Spleen (tissue), 11 donors: ENCODE measurements at regions not wholly inside any gene's neighbourhood (a gene's known extent, or its start where the extent isn't known, plus 50 kb on each side); places are given as distances from the start of the nearest gene placed in this dataset.

Source experiments
- DNase-seq: peaks from one replicate; pipeline ENCODE4 v3.0.0-alpha.2; 2020
- H3K27ac ChIP-seq, 8 donors: fragments of 200-600 bp; sonication (generic) in 7 of 8; 1 replicate in 4 of 8; 2 replicates in 4 of 8; pipeline versions ENCODE4 v1.5.0 to v1.8.0; 2016 to 2021; ENCODE audit warnings: inconsistent platforms in 4 of 8, mild to moderate bottlenecking in 4 of 8, moderate library complexity in 1 of 8
- H3K27me3 ChIP-seq, 7 donors: fragments of 200-600 bp; sonication (generic) in 6 of 7; replicated peaks in 1 of 7; 1 replicate in 4 of 7; 2 replicates in 3 of 7; pipeline versions ENCODE4 v1.5.0 to v1.8.0; 2016 to 2021; ENCODE audit warnings: inconsistent platforms in 3 of 7, mild to moderate bottlenecking in 1 of 7
- H3K36me3 ChIP-seq, 6 donors: fragments of 200-600 bp; sonication (generic) in 5 of 6; 1 replicate in 4 of 6; 2 replicates in 2 of 6; pipeline versions ENCODE4 v1.5.0 to v1.8.0; 2016 to 2021; ENCODE audit warnings: inconsistent platforms in 2 of 6
- H3K4me1 ChIP-seq, 6 donors: fragments of 200-600 bp; sonication (generic) in 5 of 6; 1 replicate in 3 of 6; 2 replicates in 3 of 6; pipeline versions ENCODE4 v1.5.0 to v1.8.0; 2016 to 2021; ENCODE audit warnings: inconsistent platforms in 3 of 6
- H3K4me3 ChIP-seq, 8 donors: fragments of 200-600 bp; sonication (generic) in 7 of 8; 1 replicate in 4 of 8; 2 replicates in 4 of 8; pipeline versions ENCODE4 v1.5.0 to v1.8.0; 2016 to 2021; ENCODE audit warnings: inconsistent platforms in 4 of 8, mild to moderate bottlenecking in 4 of 8, moderate library complexity in 2 of 8
- H3K9me3 ChIP-seq, 8 donors: fragments of 200-600 bp; sonication (generic) in 7 of 8; 1 replicate in 4 of 8; 2 replicates in 4 of 8; pipeline versions ENCODE4 v1.5.0 to v1.8.0; 2016 to 2021; ENCODE audit warnings: inconsistent platforms in 4 of 8
- CTCF ChIP-seq, 11 experiments: fragments of 200-600 bp in 7 of 11; fragments of 450-650 bp in 4 of 11; sonication (generic) in 4 of 11; IDR thresholded peaks in 8 of 11; conservative IDR thresholded peaks in 3 of 11; 1 replicate in 7 of 11; 2 replicates in 4 of 11; pipeline versions ENCODE4 v1.4.0 to v1.8.0; 2016 to 2021; ENCODE audit warnings: antibody characterized with exemption in 11 of 11, inconsistent platforms in 4 of 11, mild to moderate bottlenecking in 1 of 11
- POLR2A ChIP-seq, 3 donors: fragments of 450-650 bp; IDR thresholded peaks; one replicate each; pipeline ENCODE4 v1.5.1; 2017; ENCODE audit warnings: antibody characterized with exemption in 3 of 3, mild to moderate bottlenecking in 1 of 3
- POLR2AphosphoS5 ChIP-seq, 3 donors: sonication (generic); formaldehyde crosslinking; IDR thresholded peaks; one replicate each; pipeline ENCODE4 v1.5.1; 2017; ENCODE audit warnings: antibody characterized with exemption in 3 of 3
- WGBS, 5 donors: extraction: QIAGEN DNeasy Blood & Tissue Kit in 3 of 5; methylation state at CpG; one replicate each; pipeline versions ENCODE4 v1.1.5 to v1.1.7; 2013 to 2018; 5-methylcytosine and 5-hydroxymethylcytosine counted together
- intact Hi-C: fragments of 100-400 bp; cut with DNase I; formaldehyde crosslinking; loops from one replicate; pipeline ENCODE4 v1.15.0; 2023; ENCODE audit warnings: low total_unique reads
- donor health status: healthy with polysubstance abuse.
- donor health status: DM: no; HTN: no; CAD: no; lungs with moderate emphysema.
- donor health status: DM: no; HTN: no; CAD: no.
- donor health status: Bipolar disorder and iron deficiency.
- donor health status: healthy.
- donor health status: DM: no; HTN: no; CAD: no.
- donor health status: DM: yes; HTN: yes; CAD: no.

DNA sequence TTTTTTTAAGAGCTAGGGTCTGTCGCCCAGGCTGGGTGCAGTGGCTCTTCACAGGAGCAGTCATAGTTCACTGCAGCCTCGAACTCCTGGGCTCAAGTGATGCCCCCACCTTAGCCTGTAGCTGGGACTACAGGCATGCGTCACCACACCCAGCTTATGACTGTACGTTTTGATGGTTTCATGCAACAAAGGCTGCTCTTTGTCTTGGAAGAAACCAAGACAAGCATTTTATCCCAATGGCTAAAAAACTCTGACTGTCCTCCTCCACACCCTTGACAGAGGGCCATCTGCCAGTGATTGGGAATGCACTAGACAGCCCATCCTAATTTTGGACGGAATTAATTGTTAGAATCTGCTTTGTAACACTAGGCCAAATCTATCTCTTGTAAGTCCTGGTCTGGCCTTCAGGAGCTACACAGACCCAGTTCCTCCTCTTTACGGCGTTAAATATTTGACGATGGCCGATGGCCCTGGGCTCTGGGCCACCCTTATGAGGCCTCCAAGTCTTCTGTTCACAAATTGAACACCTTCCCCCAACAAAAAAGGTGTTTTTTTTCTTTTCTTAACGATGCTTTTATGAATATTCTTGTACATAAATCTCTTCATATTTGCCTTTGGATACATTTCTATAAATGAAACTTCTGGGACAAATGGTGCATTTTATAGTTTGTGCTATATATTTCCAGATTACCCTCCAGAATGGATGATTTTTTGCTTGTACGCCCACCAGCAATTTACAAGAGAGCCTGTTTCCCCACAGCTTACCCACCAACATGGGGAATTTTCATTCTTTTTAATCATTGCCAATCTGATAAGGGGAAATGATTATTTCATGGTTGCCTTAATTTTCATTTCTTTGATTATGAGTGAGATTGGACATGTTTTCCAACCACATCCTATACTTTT is 104.8 kb upstream of the SLC25A33 start:
- H3K9me3 ChIP-seq, result no peaks in the 10 kb centered on the region
- peak overlapping the region in 3 of 8 donors; percentile 3 to 74 (median 62) for H3K27ac ChIP-seq
- no peaks in the 10 kb centered on the region for H3K27me3 ChIP-seq
- H3K4me1 ChIP-seq, result peaks cover under 1 to 23% (median 4%) of the 10 kb centered on the region in 6 donors
- no peak for DNase-seq
- no peak for TF ChIP-seq CTCF (IDR thresholded peaks at IDR 0.05 in 8 of 11, conservative IDR thresholded peaks at IDR 0.05 in 3 of 11)
- no peak for TF ChIP-seq POLR2AphosphoS5 (IDR thresholded peaks at IDR 0.05)
- no peak for TF ChIP-seq POLR2A (IDR thresholded peaks at IDR 0.05)
- intact Hi-C loops, result no loop called here
- H3K36me3 ChIP-seq, result no peaks in the 10 kb centered on the region
- no peak overlapping the region for H3K4me3 ChIP-seq
- WGBS, 5 donors, result 63 to 87% (median 76%) methylated on average over 10 to 11 of the region's 11 CpGs

GRCh38 chr1:9435153-9435636 is 104.1 kb upstream of the SLC25A33 start:
- TF ChIP-seq CTCF (IDR thresholded peaks at IDR 0.05 in 8 of 11, conservative IDR thresholded peaks at IDR 0.05 in 3 of 11), result no peak
- peak in 2 of 3 donors; percentile 34 to 67 for TF ChIP-seq POLR2AphosphoS5 (IDR thresholded peaks at IDR 0.05)
- Histone ChIP-seq H3K27me3 (no peaks in the 10 kb centered on the region), H3K9me3 (no peaks in the 10 kb centered on the region), H3K4me1 (peaks cover 0 to 18% (median 0%) of the 10 kb centered on the region in 6 donors), H3K36me3 (no peaks in the 10 kb centered on the region), H3K27ac (peak overlapping the region in 6 of 8 donors; percentile 44 to 74 (median 63)), H3K4me3 (no peak overlapping the region)
- no peak for DNase-seq
- intact Hi-C loops, result no loop called here
- 45 to 75% (median 67%) methylated on average over 4 of the region's 4 CpGs for WGBS, 5 donors

GRCh38 chr1:9435854-9436640 is 103.2 kb upstream of the SLC25A33 start:
- Histone ChIP-seq H3K27me3 (no peaks in the 10 kb centered on the region), H3K27ac (peak overlapping the region in 6 of 8 donors; percentile 44 to 74 (median 63)), H3K36me3 (no peaks in the 10 kb centered on the region), H3K4me1 (peaks cover 0 to 23% (median under 1%) of the 10 kb centered on the region in 6 donors), H3K9me3 (no peaks in the 10 kb centered on the region), H3K4me3 (no peak overlapping the region)
- no peak for DNase-seq
- WGBS, 5 donors, result 61 to 77% (median 75%) methylated on average over 5 of the region's 5 CpGs
- intact Hi-C loops, result no loop called here
- no peak for TF ChIP-seq CTCF (IDR thresholded peaks at IDR 0.05 in 8 of 11, conservative IDR thresholded peaks at IDR 0.05 in 3 of 11)
- no peak for TF ChIP-seq POLR2AphosphoS5 (IDR thresholded peaks at IDR 0.05)
- TF ChIP-seq POLR2A (IDR thresholded peaks at IDR 0.05), result no peak
